Vagina (tissue), 2 donors: ENCODE measurements at regions not wholly inside any gene's neighbourhood (a gene's known extent, or its start where the extent isn't known, plus 50 kb on each side); places are given as distances from the start of the nearest gene placed in this dataset.

ENCODE experiments used
- DNase-seq, 2 donors: peaks; one replicate each; pipeline ENCODE4 v3.0.0-alpha.2; 2017; ENCODE audit errors: extremely low spot score in 2 of 2
- H3K27ac ChIP-seq: fragments of 200-600 bp; sonication (generic); one replicate; pipeline ENCODE4 v1.5.1; 2019
- H3K27me3 ChIP-seq: fragments of 200-600 bp; sonication (generic); one replicate; pipeline ENCODE4 v1.5.1; 2019
- H3K36me3 ChIP-seq, 2 donors: fragments of 200-600 bp; sonication (generic); one replicate each; pipeline ENCODE4 v1.5.1; 2017 to 2019
- H3K4me1 ChIP-seq: fragments of 200-600 bp; sonication (generic); one replicate; pipeline ENCODE4 v1.5.1; 2019
- H3K4me3 ChIP-seq, 2 donors: fragments of 200-600 bp; sonication (generic); 1 replicate in 1 of 2; 2 replicates in 1 of 2; pipeline ENCODE4 v1.5.1; 2016 to 2019
- H3K9me3 ChIP-seq: fragments of 200-600 bp; sonication (generic); one replicate; pipeline ENCODE4 v1.5.1; 2019
- POLR2A ChIP-seq, 2 donors: fragments of 450-650 bp; IDR thresholded peaks; one replicate each; pipeline ENCODE4 v1.6.1; 2017; ENCODE audit warnings: antibody characterized with exemption in 2 of 2, mild to moderate bottlenecking in 2 of 2, moderate library complexity in 2 of 2
- POLR2AphosphoS5 ChIP-seq, 2 donors: sonication (generic); formaldehyde crosslinking; IDR thresholded peaks; one replicate each; pipeline ENCODE4 v1.9.0; 2017; ENCODE audit warnings: antibody characterized with exemption in 2 of 2, mild to moderate bottlenecking in 2 of 2, low read depth in 1 of 2; ENCODE audit not compliant: insufficient read depth in 1 of 2
- intact Hi-C: fragments of 100-400 bp; cut with DNase I; formaldehyde crosslinking; loops from one replicate; pipeline ENCODE4 v1.15.1; 2023
- TF ChIP-seq, protein P1 (sequence below), 3 experiments: fragments of 450-650 bp in 2 of 3; fragments of 200-600 bp in 1 of 3; sonication (generic) in 1 of 3; IDR thresholded peaks; one replicate each; pipeline ENCODE4 v1.5.1; 2017 to 2019; ENCODE audit warnings: antibody characterized with exemption in 3 of 3, mild to moderate bottlenecking in 2 of 3, moderate library complexity in 2 of 3

DNA sequence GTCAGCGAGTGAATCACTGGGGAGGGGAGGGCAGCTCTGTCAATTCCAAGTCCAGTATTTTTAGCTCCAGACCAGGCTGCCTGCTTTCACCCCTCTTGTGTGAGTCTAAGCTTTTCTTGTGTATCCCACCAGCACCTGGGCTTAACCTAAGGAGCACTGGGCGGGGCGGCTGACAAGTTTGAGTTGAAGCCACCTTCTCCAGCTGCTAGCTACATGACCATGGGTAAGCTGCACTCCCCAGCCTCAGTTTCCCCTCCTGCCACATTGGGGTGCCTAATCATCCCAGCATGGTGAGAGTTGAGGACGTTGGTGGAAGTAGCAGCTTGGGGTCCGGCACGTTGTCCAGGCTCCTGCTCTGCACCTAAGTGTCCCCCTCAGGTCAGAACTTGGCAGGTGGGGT lies 89.8 kb upstream of the PCBD1 start:
- no peaks in the 10 kb centered on the region for H3K9me3 ChIP-seq
- no peaks in the 10 kb centered on the region for H3K27me3 ChIP-seq
- intact Hi-C loops = no loop called here
- no peak for DNase-seq
- H3K27ac ChIP-seq = no peak overlapping the region
- H3K4me3 ChIP-seq = no peak overlapping the region
- no peak for TF ChIP-seq POLR2AphosphoS5 (IDR thresholded peaks at IDR 0.05; ENCODE audit: insufficient read depth in 1 of 2, low read depth in 1 of 2)
- TF ChIP-seq POLR2A (IDR thresholded peaks at IDR 0.05) = no peak
- TF ChIP-seq, protein P1, sequence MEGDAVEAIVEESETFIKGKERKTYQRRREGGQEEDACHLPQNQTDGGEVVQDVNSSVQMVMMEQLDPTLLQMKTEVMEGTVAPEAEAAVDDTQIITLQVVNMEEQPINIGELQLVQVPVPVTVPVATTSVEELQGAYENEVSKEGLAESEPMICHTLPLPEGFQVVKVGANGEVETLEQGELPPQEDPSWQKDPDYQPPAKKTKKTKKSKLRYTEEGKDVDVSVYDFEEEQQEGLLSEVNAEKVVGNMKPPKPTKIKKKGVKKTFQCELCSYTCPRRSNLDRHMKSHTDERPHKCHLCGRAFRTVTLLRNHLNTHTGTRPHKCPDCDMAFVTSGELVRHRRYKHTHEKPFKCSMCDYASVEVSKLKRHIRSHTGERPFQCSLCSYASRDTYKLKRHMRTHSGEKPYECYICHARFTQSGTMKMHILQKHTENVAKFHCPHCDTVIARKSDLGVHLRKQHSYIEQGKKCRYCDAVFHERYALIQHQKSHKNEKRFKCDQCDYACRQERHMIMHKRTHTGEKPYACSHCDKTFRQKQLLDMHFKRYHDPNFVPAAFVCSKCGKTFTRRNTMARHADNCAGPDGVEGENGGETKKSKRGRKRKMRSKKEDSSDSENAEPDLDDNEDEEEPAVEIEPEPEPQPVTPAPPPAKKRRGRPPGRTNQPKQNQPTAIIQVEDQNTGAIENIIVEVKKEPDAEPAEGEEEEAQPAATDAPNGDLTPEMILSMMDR (IDR thresholded peaks at IDR 0.05) = no peak
- no peaks in the 10 kb centered on the region for H3K36me3 ChIP-seq
- H3K4me1 ChIP-seq = no peaks in the 10 kb centered on the region

DNA sequence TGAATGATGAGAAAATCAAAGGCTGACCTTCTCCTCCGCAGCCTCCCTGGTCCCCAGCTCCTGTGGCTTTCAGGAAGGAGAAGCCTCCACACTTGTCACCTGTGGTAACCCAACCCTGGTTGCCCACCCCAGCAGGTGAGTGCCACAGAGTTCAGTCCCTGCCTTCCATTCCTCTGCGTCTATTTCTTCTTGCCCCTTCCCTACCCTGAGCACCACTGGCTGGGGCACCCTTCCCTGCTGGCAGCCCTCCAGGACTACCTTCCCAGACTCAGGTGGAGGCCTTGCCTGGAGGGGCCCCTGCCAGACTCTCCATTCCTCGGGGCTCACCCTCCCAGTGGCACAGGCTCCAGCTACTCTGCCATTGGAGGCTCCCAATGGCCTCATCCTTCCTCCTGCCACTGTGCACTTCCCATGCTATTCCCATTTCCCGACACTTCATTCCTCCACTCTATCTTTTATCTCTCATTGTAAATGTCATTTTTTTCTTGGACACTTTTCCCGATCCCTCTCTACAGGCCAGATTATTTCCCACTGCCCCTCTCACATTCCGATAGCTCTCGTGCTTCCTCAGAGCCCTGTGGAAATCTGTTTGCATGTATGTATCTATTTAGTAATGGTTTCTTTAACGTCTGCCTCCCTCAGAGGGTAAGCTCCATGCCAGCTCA lies 90.6 kb upstream of the PCBD1 start:
- intact Hi-C loops = no loop called here
- Histone ChIP-seq H3K27ac (no peak overlapping the region), H3K27me3 (no peaks in the 10 kb centered on the region), H3K4me1 (no peaks in the 10 kb centered on the region), H3K4me3 (no peak overlapping the region), H3K36me3 (no peaks in the 10 kb centered on the region), H3K9me3 (no peaks in the 10 kb centered on the region)
- DNase-seq = no peak
- TF ChIP-seq POLR2A (IDR thresholded peaks at IDR 0.05) (no peak), POLR2AphosphoS5 (IDR thresholded peaks at IDR 0.05; ENCODE audit: insufficient read depth in 1 of 2, low read depth in 1 of 2) (no peak)
- TF ChIP-seq, protein P1 (IDR thresholded peaks at IDR 0.05) = no peak

DNA sequence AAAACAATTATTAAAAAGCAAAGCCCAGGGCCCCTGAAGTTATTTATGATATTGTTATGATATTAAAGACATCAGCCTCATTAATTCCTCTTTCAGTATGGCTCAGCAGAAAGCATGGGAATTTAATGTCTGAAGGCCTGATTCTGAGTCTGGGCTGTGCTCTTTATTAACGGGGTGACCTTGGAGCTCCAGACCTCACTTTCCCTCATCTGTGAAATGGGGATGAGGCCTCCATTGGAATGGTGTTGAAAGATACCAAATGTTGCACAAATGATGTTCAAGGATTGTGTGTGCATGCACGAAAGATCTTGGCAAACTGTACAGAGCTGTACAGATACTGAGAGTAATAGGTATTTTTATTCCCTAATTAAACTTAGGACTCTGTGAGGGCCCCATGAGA lies 92.3 kb upstream of the PCBD1 start:
- intact Hi-C loops = no loop called here
- Histone ChIP-seq H3K27ac (no peak overlapping the region), H3K36me3 (no peaks in the 10 kb centered on the region), H3K9me3 (no peaks in the 10 kb centered on the region), H3K27me3 (no peaks in the 10 kb centered on the region), H3K4me3 (no peak overlapping the region), H3K4me1 (no peaks in the 10 kb centered on the region)
- DNase-seq = no peak
- TF ChIP-seq, protein P1 (IDR thresholded peaks at IDR 0.05) = no peak
- no peak for TF ChIP-seq POLR2AphosphoS5 (IDR thresholded peaks at IDR 0.05; ENCODE audit: insufficient read depth in 1 of 2, low read depth in 1 of 2)

DNA sequence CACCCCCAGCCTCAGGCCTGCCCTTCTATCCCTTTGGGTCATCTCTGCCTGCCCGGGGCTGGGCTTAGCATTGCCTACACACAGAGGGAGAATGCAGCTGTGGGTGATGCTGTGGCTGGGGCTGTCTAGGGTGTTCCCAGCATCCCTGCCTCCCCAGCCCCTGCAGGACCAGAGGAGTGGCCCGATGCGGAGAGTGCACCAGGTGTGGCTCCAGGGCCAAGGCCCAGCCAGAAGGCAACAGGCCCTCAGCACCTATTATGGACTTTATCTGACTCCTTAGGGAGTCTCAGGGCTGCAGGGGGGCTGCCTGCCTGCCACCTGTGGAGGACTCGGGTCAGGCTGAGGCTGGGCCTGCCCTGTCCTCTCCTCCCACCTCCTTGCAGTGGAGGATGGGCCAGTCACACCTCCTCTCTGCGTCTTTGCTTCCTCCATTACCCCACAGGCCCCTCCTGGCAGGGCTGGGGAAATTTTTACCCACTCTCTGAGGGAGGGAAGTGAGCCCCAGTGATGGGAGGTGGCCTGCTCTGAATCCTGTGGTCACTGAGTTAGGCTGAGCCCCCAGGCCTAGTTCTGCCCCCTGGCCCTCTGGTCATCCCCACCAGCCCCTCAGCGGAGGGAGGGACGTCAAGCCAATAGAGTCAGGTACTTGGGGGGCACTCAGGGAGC lies 92.9 kb upstream of the PCBD1 start:
- no peak for DNase-seq
- TF ChIP-seq POLR2AphosphoS5 (IDR thresholded peaks at IDR 0.05; ENCODE audit: insufficient read depth in 1 of 2, low read depth in 1 of 2) (no peak), POLR2A (IDR thresholded peaks at IDR 0.05) (no peak)
- TF ChIP-seq, protein P1 (IDR thresholded peaks at IDR 0.05) = no peak
- Histone ChIP-seq H3K9me3 (no peaks in the 10 kb centered on the region), H3K27me3 (no peaks in the 10 kb centered on the region), H3K4me1 (no peaks in the 10 kb centered on the region), H3K36me3 (no peaks in the 10 kb centered on the region), H3K27ac (no peak overlapping the region), H3K4me3 (no peak overlapping the region)
- intact Hi-C loops = no loop called here

DNA sequence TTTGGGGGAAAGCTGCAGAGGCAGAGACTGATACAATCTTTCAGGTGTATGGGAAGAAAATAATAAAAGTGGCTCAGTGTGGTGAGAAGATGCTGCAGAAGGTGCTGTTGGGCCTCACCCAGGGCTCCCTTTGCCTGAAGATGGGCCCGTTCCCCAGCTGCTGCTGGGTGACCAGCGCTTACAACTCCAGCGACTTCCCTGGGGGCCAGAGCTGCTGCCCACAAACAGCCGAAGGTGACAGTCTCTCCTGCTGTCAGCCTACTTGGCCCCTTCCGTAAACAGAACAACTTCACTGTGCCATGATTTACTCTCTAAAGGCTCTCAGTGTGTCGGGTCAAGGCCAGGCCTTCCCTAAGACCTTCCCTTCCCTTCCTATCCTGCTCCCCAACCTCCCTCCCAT lies 93.6 kb upstream of the PCBD1 start:
- no peak for DNase-seq
- H3K27ac ChIP-seq = no peak overlapping the region
- TF ChIP-seq, protein P1 (IDR thresholded peaks at IDR 0.05) = no peak
- TF ChIP-seq POLR2AphosphoS5 (IDR thresholded peaks at IDR 0.05; ENCODE audit: insufficient read depth in 1 of 2, low read depth in 1 of 2) (no peak), POLR2A (IDR thresholded peaks at IDR 0.05) (no peak)
- H3K4me3 ChIP-seq = no peak overlapping the region
- H3K4me1 ChIP-seq = no peaks in the 10 kb centered on the region
- H3K9me3 ChIP-seq = no peaks in the 10 kb centered on the region
- no peaks in the 10 kb centered on the region for H3K27me3 ChIP-seq
- intact Hi-C loops = no loop called here
- no peaks in the 10 kb centered on the region for H3K36me3 ChIP-seq
